ENCODE measurements at regions not wholly inside any gene's neighbourhood (a gene's known extent, or its start where the extent isn't known, plus 50 kb on each side); places are given as distances from the start of the nearest gene placed in this dataset.

DNA sequence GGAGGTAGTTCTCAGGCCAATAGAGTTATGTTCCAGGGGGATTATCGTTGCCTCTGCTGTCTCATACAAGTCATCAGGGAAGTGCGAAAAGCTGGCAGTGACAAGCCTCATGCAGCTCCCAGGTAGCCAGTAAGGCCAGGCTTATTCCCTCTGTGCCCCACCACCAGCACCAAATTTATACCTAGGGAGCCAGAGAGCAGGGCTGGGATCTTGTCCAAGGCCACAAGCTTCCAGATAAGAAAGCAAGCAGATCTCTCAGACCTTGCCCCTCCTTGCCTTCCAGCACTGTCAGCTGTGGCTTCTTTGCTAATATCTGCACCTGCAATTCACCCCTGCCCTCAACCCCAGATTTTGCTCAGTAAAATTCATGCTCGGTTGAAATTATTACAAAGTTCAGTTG, 206.3 kb upstream of the FAT3 start:
- intact Hi-C loops (cut with micrococcal nuclease) = no loop called here
- Histone ChIP-seq H3K27me3 (ENCODE audit: low read length) (no peaks in the 10 kb centered on the region), H2AFZ (ENCODE audit: low read length) (no peak overlapping the region), H3K4me2 (ENCODE audit: low read length) (no peak overlapping the region), H3K4me3 (ENCODE audit: low read length) (no peak overlapping the region), H3K9me2 (replicated peaks; ENCODE audit: low read length) (no peaks in the 10 kb centered on the region), H3K36me3 (ENCODE audit: low read depth, low read length) (no peaks in the 10 kb centered on the region), H3K79me2 (ENCODE audit: low read length) (no peaks in the 10 kb centered on the region), H4K20me1 (ENCODE audit: low read length) (no peaks in the 10 kb centered on the region), H3F3A (ENCODE audit: low read length, unreplicated experiment) (no peaks in the 10 kb centered on the region), H3K9ac (ENCODE audit: low read length) (no peak overlapping the region), H3K4me1 (ENCODE audit: insufficient read depth, low read length) (no peaks in the 10 kb centered on the region), H3K27ac (ENCODE audit: low read length) (no peak overlapping the region), H3K9me3 (ENCODE audit: low read length) (0 out of 2 replicates have a peak, but pooled peaks cover 11% of the 10 kb centered on the region)
- CTCF ChIA-PET = no interaction called here
- DNase-seq = no peak
- POLR2A ChIA-PET (ENCODE audit: unreplicated experiment) = no interaction called here
- no TSS peak for BruUV-seq (replicated peaks)
- ATAC-seq = no peak
- TF ChIP-seq EZH2phosphoT487 (IDR thresholded peaks at IDR 0.05; ENCODE audit: borderline replicate concordance, low read length) = no peak
- TF ChIP-seq EZH2 (IDR thresholded peaks at IDR 0.05; ENCODE audit: low read length, unreplicated experiment) = no peak
- TF ChIP-seq, protein P1, sequence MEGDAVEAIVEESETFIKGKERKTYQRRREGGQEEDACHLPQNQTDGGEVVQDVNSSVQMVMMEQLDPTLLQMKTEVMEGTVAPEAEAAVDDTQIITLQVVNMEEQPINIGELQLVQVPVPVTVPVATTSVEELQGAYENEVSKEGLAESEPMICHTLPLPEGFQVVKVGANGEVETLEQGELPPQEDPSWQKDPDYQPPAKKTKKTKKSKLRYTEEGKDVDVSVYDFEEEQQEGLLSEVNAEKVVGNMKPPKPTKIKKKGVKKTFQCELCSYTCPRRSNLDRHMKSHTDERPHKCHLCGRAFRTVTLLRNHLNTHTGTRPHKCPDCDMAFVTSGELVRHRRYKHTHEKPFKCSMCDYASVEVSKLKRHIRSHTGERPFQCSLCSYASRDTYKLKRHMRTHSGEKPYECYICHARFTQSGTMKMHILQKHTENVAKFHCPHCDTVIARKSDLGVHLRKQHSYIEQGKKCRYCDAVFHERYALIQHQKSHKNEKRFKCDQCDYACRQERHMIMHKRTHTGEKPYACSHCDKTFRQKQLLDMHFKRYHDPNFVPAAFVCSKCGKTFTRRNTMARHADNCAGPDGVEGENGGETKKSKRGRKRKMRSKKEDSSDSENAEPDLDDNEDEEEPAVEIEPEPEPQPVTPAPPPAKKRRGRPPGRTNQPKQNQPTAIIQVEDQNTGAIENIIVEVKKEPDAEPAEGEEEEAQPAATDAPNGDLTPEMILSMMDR (conservative IDR thresholded peaks at IDR 0.05; ENCODE audit: low read depth, low read length) = no peak

DNA sequence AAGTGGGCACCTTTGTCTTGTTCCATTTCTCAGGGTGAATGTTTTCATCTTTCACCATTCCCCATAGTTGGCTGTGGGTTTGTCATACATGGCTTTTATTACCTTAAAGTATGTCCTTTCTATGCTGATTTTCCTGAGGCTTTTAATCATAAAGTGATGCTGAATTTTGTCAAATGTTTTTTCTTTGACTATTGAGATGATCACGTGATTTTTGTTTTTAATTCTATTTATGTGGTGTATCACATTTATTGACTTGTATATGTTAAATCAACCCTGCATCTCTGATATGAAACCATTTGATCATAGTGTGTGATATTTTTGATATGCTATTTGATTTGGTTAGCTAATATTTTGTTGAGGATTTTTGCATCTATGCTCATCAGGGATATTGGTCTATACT, 216.4 kb upstream of the FAT3 start:
- no peak overlapping the region for H3K4me3 ChIP-seq (ENCODE audit: low read length)
- TF ChIP-seq EZH2phosphoT487 (IDR thresholded peaks at IDR 0.05; ENCODE audit: borderline replicate concordance, low read length) (no peak), EZH2 (IDR thresholded peaks at IDR 0.05; ENCODE audit: low read length, unreplicated experiment) (no peak)
- TF ChIP-seq, protein P1 (conservative IDR thresholded peaks at IDR 0.05; ENCODE audit: low read depth, low read length) = no peak
- ChIA-PET POLR2A (ENCODE audit: unreplicated experiment) (no interaction called here), CTCF (no interaction called here)
- H3K27ac ChIP-seq (ENCODE audit: low read length) = no peak overlapping the region
- no peaks in the 10 kb centered on the region for H3K79me2 ChIP-seq (ENCODE audit: low read length)
- H3K27me3 ChIP-seq (ENCODE audit: low read length) = no peaks in the 10 kb centered on the region
- no peaks in the 10 kb centered on the region for H4K20me1 ChIP-seq (ENCODE audit: low read length)
- H3K9me3 ChIP-seq (ENCODE audit: low read length) = no peaks in the 10 kb centered on the region
- no peak overlapping the region for H3K4me2 ChIP-seq (ENCODE audit: low read length)
- ATAC-seq (no peak), DNase-seq (no peak)
- H2AFZ ChIP-seq (ENCODE audit: low read length) = no peak overlapping the region
- H3K4me1 ChIP-seq (ENCODE audit: insufficient read depth, low read length) = no peaks in the 10 kb centered on the region
- no peaks in the 10 kb centered on the region for H3K9me2 ChIP-seq (replicated peaks; ENCODE audit: low read length)
- intact Hi-C loops (cut with micrococcal nuclease) = no loop called here
- H3K36me3 ChIP-seq (ENCODE audit: low read depth, low read length) = no peaks in the 10 kb centered on the region
- H3K9ac ChIP-seq (ENCODE audit: low read length) = no peak overlapping the region
- no TSS peak for BruUV-seq (replicated peaks)
- H3F3A ChIP-seq (ENCODE audit: low read length, unreplicated experiment) = no peaks in the 10 kb centered on the region

DNA sequence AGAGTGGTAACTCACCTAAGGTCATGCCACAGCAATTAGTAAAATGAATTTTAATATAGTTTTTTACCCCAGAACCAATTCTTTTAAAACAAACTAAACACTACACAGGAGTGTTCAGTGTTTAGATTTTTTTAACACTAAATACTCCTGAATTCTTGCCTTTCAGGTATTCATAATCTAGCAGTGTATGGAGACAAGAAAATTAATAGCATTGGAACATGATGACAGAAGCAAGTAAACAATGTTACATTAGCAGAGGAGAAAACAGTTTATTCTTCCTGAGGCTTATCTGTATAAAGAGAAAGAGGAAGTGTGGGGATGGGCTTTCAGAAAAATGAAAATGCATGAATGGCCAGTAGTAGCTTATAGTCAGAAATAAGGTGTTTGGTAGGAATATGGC, 222.1 kb upstream of the FAT3 start:
- no peaks in the 10 kb centered on the region for H3K9me2 ChIP-seq (replicated peaks; ENCODE audit: low read length)
- H2AFZ ChIP-seq (ENCODE audit: low read length) = no peak overlapping the region
- H3K36me3 ChIP-seq (ENCODE audit: low read depth, low read length) = no peaks in the 10 kb centered on the region
- no peaks in the 10 kb centered on the region for H3K9me3 ChIP-seq (ENCODE audit: low read length)
- no peak overlapping the region for H3K4me3 ChIP-seq (ENCODE audit: low read length)
- no peak overlapping the region for H3K9ac ChIP-seq (ENCODE audit: low read length)
- TF ChIP-seq EZH2phosphoT487 (IDR thresholded peaks at IDR 0.05; ENCODE audit: borderline replicate concordance, low read length) (no peak), EZH2 (IDR thresholded peaks at IDR 0.05; ENCODE audit: low read length, unreplicated experiment) (no peak)
- TF ChIP-seq, protein P1 (conservative IDR thresholded peaks at IDR 0.05; ENCODE audit: low read depth, low read length) = no peak
- no peaks in the 10 kb centered on the region for H3K79me2 ChIP-seq (ENCODE audit: low read length)
- no peaks in the 10 kb centered on the region for H3F3A ChIP-seq (ENCODE audit: low read length, unreplicated experiment)
- no TSS peak for BruUV-seq (replicated peaks)
- no peak for ATAC-seq
- ChIA-PET POLR2A (ENCODE audit: unreplicated experiment) (no interaction called here), CTCF (no interaction called here)
- no peaks in the 10 kb centered on the region for H3K4me1 ChIP-seq (ENCODE audit: insufficient read depth, low read length)
- no peaks in the 10 kb centered on the region for H4K20me1 ChIP-seq (ENCODE audit: low read length)
- H3K27ac ChIP-seq (ENCODE audit: low read length) = no peak overlapping the region
- no peaks in the 10 kb centered on the region for H3K27me3 ChIP-seq (ENCODE audit: low read length)
- no peak for DNase-seq
- H3K4me2 ChIP-seq (ENCODE audit: low read length) = no peak overlapping the region
- intact Hi-C loops (cut with micrococcal nuclease) = no loop called here
